HL-60 (cell line): ENCODE measurements at regions not wholly inside any gene's neighbourhood (a gene's known extent, or its start where the extent isn't known, plus 50 kb on each side); places are given as distances from the start of the nearest gene placed in this dataset.

Source experiments
- DNase-seq, 2 experiments: peaks; one replicate each; pipeline ENCODE4 v3.0.0-alpha.2; 2010 to 2020; ENCODE audit warnings: low read depth in 1 of 2, low spot score in 1 of 2
- H3K27ac ChIP-seq: fragments of 250-450 bp; sonication (Bioruptor Pico); replicated peaks from 2 replicates; pipeline ENCODE4 v1.5.1; 2020; ENCODE audit warnings: mild to moderate bottlenecking, moderate library complexity
- H3K27me3 ChIP-seq: fragments of 250-450 bp; sonication (Bioruptor Pico); 2 replicates; pipeline ENCODE4 v1.5.1; 2021; ENCODE audit warnings: mild to moderate bottlenecking, moderate library complexity; ENCODE audit not compliant: insufficient read depth, poor library complexity, severe bottlenecking
- H3K4me3 ChIP-seq: replicated peaks from 2 replicates; pipeline ENCODE4 v1.5.1; 2011; ENCODE audit warnings: mild to moderate bottlenecking, control low read depth, low read length; ENCODE audit not compliant: insufficient read depth
- CTCF ChIP-seq: IDR thresholded peaks from one replicate; pipeline ENCODE4 v1.5.1; 2011; ENCODE audit warnings: low read length, control low read depth, inconsistent platforms; ENCODE audit not compliant: insufficient read depth
- GABPA ChIP-seq: IDR thresholded peaks from 2 replicates; pipeline ENCODE4 v1.6.1; 2012; ENCODE audit warnings: low read depth
- POLR2AphosphoS5 ChIP-seq: IDR thresholded peaks from 2 replicates; pipeline ENCODE4 v1.6.1; 2012; ENCODE audit warnings: low read depth
- REST ChIP-seq: IDR thresholded peaks from 2 replicates; pipeline ENCODE4 v1.6.1; 2012; ENCODE audit warnings: low read depth; ENCODE audit not compliant: insufficient replicate concordance
- SPI1 ChIP-seq: IDR thresholded peaks from 2 replicates; pipeline ENCODE4 v1.6.1; 2012; ENCODE audit warnings: low read depth, mild to moderate bottlenecking, borderline replicate concordance

GRCh38 chr15:81056304-81056703, 55.6 kb downstream of the TLNRD1 start:
- DNase-seq: peak in 1 of 2 experiments; percentile 5
- no peak overlapping the region for H3K27ac ChIP-seq
- TF ChIP-seq SPI1: no peak
- TF ChIP-seq REST: no peak
- no peak for TF ChIP-seq GABPA
- TF ChIP-seq POLR2AphosphoS5: no peak

GRCh38 chr15:81060470-81060869, 59.7 kb downstream of the TLNRD1 start:
- no peaks in the 10 kb centered on the region for H3K27me3 ChIP-seq
- TF ChIP-seq REST (no peak), GABPA (no peak), POLR2AphosphoS5 (no peak), SPI1 (no peak), CTCF (no peak)
- H3K4me3 ChIP-seq: no peak overlapping the region
- no peak for DNase-seq
- no peak overlapping the region for H3K27ac ChIP-seq

More at GRCh38 chr15:81056304-81056703, 55.6 kb downstream of the TLNRD1 start:
- Histone ChIP-seq H3K27me3 (no peaks in the 10 kb centered on the region), H3K4me3 (no peak overlapping the region)

GRCh38 chr15:81060907-81061306, 60.2 kb downstream of the TLNRD1 start:
- TF ChIP-seq POLR2AphosphoS5 (no peak), SPI1 (no peak), REST (no peak), GABPA (no peak), CTCF (no peak)
- DNase-seq: no peak
- no peak overlapping the region for H3K27ac ChIP-seq
- no peaks in the 10 kb centered on the region for H3K27me3 ChIP-seq
- no peak overlapping the region for H3K4me3 ChIP-seq
